Right renal pelvis (tissue), 4 donors: ENCODE measurements at regions not wholly inside any gene's neighbourhood (a gene's known extent, or its start where the extent isn't known, plus 50 kb on each side); places are given as distances from the start of the nearest gene placed in this dataset.
"Not testable (repeated sequence)": the region's sequence is repeated elsewhere in the genome, so short reads cannot be mapped to it uniquely, and the experiment has no call there.

Experiments used
- DNase-seq, 4 donors: peaks; one replicate each; pipeline ENCODE4 v3.0.0-alpha.2; 2013; ENCODE audit warnings: low read depth in 4 of 4, low spot score in 3 of 4, missing footprints in 1 of 4

GRCh38 chr11:38598418-38598817 lies 2000.4 kb upstream of the RAG2 start:
- no peak for DNase-seq

GRCh38 chr11:38595359-38596016 lies 1997.5 kb upstream of the RAG2 start:
- not testable (repeated sequence) for DNase-seq

- no peak for DNase-seq
Observed at GRCh38 chr11:38594895-38595294, 1996.9 kb upstream of the RAG2 start.

- DNase-seq = no peak
Observed at GRCh38 chr11:38593649-38594048, 1995.6 kb upstream of the RAG2 start.

GRCh38 chr11:38582756-38583155 lies 1984.7 kb upstream of the RAG2 start:
- no peak for DNase-seq

- DNase-seq = no peak
Observed at GRCh38 chr11:38582151-38582550, 1984.1 kb upstream of the RAG2 start.

- no peak for DNase-seq
Observed at GRCh38 chr11:38577769-38578168, 1979.7 kb upstream of the RAG2 start.

GRCh38 chr11:38562562-38562961 lies 1964.5 kb upstream of the RAG2 start:
- DNase-seq = no peak

GRCh38 chr11:38553148-38553547 lies 1955.1 kb upstream of the RAG2 start:
- no peak for DNase-seq

GRCh38 chr11:38547462-38547861 lies 1949.4 kb upstream of the RAG2 start:
- no peak for DNase-seq

- DNase-seq = no peak
Observed at GRCh38 chr11:38543986-38544385, 1946.0 kb upstream of the RAG2 start.

GRCh38 chr11:38543311-38543710 lies 1945.3 kb upstream of the RAG2 start:
- DNase-seq = no peak

- no peak for DNase-seq
Observed at GRCh38 chr11:38538866-38539680, 1941.0 kb upstream of the RAG2 start.

- DNase-seq = no peak
Observed at GRCh38 chr11:38530226-38530625, 1932.2 kb upstream of the RAG2 start.

GRCh38 chr11:38524945-38525344 lies 1926.9 kb upstream of the RAG2 start:
- DNase-seq = no peak

GRCh38 chr11:38517991-38518390 lies 1920.0 kb upstream of the RAG2 start:
- DNase-seq = no peak

GRCh38 chr11:38512830-38513229 lies 1914.8 kb upstream of the RAG2 start:
- DNase-seq = not testable (repeated sequence)

GRCh38 chr11:38510041-38510440 lies 1912.0 kb upstream of the RAG2 start:
- DNase-seq = no peak

- no peak for DNase-seq
Observed at GRCh38 chr11:38503876-38504275, 1905.8 kb upstream of the RAG2 start.

- no peak for DNase-seq
Observed at GRCh38 chr11:38498721-38499120, 1900.7 kb upstream of the RAG2 start.

GRCh38 chr11:38491986-38492385 lies 1894.0 kb upstream of the RAG2 start:
- no peak for DNase-seq

GRCh38 chr11:38481391-38481790 lies 1883.4 kb upstream of the RAG2 start:
- no peak for DNase-seq
